Astrocyte (in vitro differentiated cells and primary cell): ENCODE measurements at regions not wholly inside any gene's neighbourhood (a gene's known extent, or its start where the extent isn't known, plus 50 kb on each side); places are given as distances from the start of the nearest gene placed in this dataset.

Experiments
- EZH2 ChIP-seq: IDR thresholded peaks from 2 replicates; pipeline ENCODE4 v1.6.1; 2012; ENCODE audit warnings: mild to moderate bottlenecking, low read length, inconsistent platforms; ENCODE audit not compliant: insufficient read depth
- TF ChIP-seq, protein P1 (sequence below): IDR thresholded peaks from 2 replicates; pipeline ENCODE4 v1.5.1; 2011; ENCODE audit warnings: low read depth, mild to moderate bottlenecking, inconsistent platforms, low read length, moderate library complexity; ENCODE audit not compliant: insufficient read depth

- TF ChIP-seq, protein P1, sequence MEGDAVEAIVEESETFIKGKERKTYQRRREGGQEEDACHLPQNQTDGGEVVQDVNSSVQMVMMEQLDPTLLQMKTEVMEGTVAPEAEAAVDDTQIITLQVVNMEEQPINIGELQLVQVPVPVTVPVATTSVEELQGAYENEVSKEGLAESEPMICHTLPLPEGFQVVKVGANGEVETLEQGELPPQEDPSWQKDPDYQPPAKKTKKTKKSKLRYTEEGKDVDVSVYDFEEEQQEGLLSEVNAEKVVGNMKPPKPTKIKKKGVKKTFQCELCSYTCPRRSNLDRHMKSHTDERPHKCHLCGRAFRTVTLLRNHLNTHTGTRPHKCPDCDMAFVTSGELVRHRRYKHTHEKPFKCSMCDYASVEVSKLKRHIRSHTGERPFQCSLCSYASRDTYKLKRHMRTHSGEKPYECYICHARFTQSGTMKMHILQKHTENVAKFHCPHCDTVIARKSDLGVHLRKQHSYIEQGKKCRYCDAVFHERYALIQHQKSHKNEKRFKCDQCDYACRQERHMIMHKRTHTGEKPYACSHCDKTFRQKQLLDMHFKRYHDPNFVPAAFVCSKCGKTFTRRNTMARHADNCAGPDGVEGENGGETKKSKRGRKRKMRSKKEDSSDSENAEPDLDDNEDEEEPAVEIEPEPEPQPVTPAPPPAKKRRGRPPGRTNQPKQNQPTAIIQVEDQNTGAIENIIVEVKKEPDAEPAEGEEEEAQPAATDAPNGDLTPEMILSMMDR = no peak
- TF ChIP-seq EZH2 = no peak
Observed at GRCh38 chr2:16561676-16562075, 104.0 kb downstream of the CYRIA start.
